GM04503 (cell line): ENCODE measurements at regions not wholly inside any gene's neighbourhood (a gene's known extent, or its start where the extent isn't known, plus 50 kb on each side); places are given as distances from the start of the nearest gene placed in this dataset.

Experiments
- DNase-seq: peaks from one replicate; pipeline ENCODE4 v3.0.0-alpha.2; 2012; ENCODE audit warnings: low read depth

DNA sequence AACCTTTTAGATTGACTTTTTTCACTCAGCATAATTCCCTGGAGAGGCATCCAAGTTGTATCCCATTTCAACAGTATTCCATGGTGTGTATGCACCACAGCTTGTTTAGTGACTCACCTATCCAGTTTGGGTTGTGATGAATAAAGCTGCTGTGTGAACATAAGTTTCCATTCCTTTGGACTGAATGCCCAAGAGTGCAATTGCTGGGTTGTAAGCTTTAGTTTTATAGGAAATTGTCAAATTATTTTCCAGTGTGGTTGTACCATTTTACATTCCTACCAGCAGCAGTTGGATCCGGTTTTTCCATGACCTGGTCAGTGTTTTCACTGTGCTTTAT, 60.9 kb upstream of the TMED7 start:
- DNase-seq = peak; percentile 26

DNA sequence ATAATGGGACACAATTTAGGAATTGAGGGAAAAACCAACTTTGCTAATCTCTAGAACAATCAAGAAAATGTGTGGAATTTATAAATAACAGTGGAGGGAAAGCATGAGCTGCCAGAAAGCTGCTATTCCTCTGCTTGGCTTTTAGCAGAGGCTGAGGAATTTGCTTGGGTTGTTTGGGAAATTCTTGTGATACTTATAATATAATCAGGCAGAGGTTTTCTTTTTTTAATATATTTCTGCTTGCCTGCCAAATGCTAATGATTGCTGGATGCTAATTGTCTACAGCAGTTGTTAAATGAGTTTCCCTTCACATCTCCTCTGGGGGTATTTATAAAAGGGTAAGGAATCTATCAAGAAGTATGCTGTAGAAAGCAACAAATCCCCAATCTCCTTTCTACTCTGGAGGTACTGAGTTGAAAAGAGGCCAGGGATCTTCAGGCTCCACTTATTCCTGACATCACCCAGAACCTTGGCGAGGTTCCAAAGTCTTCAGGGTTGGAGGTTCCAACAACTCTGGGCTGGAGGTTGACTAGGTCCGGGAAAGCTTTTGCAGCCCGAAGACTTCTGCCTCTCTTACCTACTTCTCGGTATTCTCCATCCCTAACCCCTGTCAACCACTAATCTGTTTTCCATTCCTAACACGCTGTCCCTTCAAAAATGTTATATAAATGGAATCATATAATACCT, 60.4 kb upstream of the TMED7 start:
- peak; percentile 21 for DNase-seq

DNA sequence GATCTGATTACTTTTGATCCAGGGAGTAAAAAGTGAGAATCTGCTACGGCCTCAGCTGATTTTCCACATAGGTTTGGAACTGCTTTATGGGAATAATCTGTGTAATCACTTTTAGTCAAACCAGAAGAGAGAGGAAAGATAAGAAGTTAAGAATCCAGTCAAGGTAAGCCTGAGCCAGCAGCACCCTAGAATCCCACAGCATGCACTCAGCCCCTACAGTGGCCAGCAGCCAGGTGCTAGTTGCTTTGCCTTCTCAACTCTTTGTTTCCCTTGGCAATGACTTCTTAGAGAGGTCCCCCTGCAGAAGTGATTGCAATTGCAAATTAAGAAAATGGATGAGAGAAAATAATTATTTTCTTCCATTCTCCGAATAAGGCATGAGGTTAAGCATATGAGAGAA, 59.7 kb upstream of the TMED7 start:
- no peak for DNase-seq

DNA sequence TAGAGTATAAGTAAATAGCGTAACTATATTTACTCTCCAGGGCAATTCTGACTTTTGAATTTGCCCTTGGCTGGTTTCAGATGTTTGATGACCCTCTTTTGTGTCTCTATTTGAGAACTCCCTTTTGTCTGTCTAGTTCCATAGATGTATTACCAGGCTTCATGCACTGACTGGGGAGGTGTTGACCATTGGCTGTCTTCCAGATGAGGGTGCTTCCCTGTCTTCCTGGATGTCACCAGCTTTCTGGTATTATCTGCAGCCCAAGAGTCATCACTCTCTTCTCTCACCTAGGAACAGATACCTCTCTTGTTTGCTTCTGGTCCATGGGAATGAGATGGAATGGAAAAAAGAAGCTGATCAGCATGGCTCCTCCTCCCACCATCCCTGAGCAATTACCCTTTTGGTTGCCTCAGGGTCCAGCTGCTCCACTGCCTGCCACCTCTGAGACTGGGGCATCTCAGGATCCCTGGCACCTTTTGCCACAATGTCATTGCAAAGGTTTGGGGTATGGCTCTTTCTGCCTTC, 58.7 kb upstream of the TMED7 start:
- no peak for DNase-seq

DNA sequence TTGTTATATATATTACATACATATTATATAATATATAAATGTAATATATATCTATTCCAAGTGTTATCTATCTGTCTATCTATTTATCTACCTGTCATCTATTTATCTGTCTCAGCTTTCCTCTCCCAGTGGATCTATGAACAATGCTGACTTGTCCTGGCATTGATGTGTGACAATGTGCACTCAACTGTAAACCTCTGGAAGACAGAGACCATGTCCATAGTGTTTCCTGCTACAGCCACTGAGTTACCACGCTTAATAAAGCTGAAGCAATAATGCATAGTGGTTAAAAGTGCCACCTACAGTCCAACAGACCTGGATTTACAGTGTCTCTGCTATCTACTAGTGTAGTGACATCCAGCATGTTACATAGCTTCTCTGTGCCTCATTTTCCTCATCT, 57.2 kb upstream of the TMED7 start:
- DNase-seq = no peak
